ENCODE measurements at regions not wholly inside any gene's neighbourhood (a gene's known extent, or its start where the extent isn't known, plus 50 kb on each side); places are given as distances from the start of the nearest gene placed in this dataset.

DNA sequence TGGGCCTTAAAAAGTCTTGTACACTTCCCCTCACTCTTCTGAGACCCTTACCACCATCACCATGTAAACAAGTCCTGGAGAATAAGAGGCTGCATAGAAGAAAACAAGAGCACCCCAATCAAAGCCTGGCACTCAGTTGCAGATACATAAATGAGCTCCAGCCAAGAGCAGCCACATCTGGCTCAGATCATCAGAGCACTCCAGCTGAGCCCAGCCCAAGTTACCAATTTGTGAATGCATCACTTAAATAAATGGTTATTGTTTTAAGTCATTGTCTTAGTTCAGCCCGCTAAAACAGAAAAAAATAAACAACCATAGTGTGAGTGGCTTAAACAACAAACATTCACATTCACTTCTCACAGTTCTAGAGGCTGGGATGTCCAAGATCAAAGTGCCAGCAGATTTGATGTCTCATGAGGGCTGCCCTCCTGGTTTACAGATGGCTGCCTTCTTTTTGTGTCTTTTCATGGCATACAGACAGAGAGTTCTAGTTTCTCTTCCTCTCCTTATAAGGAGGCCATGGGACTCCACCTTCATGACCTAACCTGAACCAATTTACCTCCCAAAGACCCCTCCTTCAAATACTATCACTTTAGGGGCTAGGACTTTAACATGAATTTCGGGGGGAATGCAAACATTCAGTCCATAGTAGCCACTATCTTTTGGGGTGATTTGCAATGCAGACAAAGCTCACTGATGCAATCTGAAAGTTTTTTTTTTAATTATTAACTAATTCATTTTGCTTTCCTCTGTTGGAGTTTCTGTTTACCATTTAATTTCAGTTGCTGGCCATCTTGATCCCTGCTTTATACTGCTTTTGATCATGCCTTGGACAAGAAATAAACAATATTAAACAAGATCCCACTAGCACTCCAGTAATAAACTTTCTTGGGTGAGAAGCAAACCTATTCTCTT is 187.5 kb upstream of the ACVR2A start:
- no peak for TF ChIP-seq CTCF (IDR thresholded peaks at IDR 0.05; ENCODE audit: insufficient read depth, low read length)
- no peak for TF ChIP-seq POLR2AphosphoS5 (IDR thresholded peaks at IDR 0.05; ENCODE audit: low read depth)
- TF ChIP-seq, protein P1, sequence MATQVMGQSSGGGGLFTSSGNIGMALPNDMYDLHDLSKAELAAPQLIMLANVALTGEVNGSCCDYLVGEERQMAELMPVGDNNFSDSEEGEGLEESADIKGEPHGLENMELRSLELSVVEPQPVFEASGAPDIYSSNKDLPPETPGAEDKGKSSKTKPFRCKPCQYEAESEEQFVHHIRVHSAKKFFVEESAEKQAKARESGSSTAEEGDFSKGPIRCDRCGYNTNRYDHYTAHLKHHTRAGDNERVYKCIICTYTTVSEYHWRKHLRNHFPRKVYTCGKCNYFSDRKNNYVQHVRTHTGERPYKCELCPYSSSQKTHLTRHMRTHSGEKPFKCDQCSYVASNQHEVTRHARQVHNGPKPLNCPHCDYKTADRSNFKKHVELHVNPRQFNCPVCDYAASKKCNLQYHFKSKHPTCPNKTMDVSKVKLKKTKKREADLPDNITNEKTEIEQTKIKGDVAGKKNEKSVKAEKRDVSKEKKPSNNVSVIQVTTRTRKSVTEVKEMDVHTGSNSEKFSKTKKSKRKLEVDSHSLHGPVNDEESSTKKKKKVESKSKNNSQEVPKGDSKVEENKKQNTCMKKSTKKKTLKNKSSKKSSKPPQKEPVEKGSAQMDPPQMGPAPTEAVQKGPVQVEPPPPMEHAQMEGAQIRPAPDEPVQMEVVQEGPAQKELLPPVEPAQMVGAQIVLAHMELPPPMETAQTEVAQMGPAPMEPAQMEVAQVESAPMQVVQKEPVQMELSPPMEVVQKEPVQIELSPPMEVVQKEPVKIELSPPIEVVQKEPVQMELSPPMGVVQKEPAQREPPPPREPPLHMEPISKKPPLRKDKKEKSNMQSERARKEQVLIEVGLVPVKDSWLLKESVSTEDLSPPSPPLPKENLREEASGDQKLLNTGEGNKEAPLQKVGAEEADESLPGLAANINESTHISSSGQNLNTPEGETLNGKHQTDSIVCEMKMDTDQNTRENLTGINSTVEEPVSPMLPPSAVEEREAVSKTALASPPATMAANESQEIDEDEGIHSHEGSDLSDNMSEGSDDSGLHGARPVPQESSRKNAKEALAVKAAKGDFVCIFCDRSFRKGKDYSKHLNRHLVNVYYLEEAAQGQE (IDR thresholded peaks at IDR 0.05; ENCODE audit: insufficient replicate concordance, low read depth) = no peak
- TF ChIP-seq SPI1 (IDR thresholded peaks at IDR 0.05; ENCODE audit: borderline replicate concordance, low read depth) = no peak
- TF ChIP-seq GABPA (IDR thresholded peaks at IDR 0.05; ENCODE audit: low read depth) = no peak

Measured in HL-60 (cell line).